ENCODE measurements at regions not wholly inside any gene's neighbourhood (a gene's known extent, or its start where the extent isn't known, plus 50 kb on each side); places are given as distances from the start of the nearest gene placed in this dataset.

DNA sequence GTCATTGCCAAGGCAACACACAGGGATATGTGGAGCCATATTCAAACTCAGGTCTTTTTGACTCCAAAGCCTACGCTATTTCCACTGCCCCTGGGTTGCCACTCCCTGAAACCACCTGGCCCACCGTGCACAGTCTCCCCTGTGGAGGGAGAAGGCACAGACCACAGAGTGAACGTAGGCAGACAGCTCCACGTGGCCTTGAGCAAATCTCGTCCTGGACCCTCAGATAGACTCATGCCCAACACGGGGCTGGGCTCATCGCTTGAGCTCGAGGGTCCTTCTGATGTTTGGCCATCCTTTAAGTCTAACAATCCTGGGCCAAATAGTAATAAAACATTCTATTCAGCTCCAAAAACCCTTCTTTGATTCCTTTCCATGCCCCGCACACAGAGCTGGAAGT is 72.0 kb downstream of the CPN2 start:
- DNase-seq (ENCODE audit: low read depth in 1 of 2, low spot score in 1 of 2) = no peak

DNA sequence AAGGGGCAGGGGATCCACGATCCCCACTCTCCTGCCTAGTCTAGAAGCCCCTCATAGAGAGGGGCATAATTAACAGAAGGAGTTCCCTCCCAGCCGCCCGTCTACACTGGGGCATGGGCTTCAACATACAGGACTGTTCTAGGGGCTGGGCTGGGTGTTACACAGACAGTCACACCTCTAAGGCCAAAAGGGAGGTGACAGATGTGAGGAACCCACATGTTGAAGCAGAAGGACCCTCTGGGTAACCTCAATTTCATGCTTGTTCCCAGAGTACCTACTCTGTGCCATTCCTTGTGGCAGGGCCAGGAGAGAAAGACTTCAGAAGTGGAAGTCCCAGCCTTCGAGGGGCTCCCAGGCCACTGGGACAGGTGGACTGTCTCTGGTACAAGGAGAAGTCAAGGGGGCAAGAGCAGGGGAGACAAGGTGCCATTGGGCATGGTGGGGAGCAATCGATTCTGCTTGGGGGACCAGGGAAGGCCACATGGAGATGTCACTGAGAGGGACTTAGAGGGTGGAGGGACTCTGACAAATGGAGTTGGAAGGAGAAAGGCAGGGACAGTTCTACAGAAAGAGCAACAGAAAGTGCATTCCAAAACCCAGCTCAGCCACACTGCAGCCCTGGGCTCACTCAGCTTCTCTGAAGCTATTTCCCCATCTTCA is 71.3 kb downstream of the CPN2 start:
- DNase-seq (ENCODE audit: low read depth in 1 of 2, low spot score in 1 of 2) = no peak

DNA sequence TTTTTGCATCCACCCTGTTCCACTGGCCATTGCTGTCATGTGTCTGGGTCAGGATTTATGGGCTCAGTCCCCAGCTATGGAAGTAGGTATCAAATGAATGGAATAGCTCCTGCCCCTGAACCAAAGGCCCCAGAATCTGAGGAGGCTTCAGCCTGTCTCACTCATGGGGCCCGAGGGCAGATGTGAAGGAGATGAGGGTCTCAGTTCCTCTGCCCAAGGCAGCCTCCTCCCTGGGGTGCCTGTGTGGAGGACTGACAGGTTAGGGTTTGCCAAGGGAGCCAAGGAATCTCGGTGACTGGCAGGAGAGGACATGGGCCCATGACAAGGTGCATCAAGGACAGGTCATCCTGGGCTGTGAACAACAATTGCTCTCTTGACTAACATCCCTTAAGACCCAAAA is 70.4 kb downstream of the CPN2 start:
- DNase-seq (ENCODE audit: low read depth in 1 of 2, low spot score in 1 of 2) = no peak

DNA sequence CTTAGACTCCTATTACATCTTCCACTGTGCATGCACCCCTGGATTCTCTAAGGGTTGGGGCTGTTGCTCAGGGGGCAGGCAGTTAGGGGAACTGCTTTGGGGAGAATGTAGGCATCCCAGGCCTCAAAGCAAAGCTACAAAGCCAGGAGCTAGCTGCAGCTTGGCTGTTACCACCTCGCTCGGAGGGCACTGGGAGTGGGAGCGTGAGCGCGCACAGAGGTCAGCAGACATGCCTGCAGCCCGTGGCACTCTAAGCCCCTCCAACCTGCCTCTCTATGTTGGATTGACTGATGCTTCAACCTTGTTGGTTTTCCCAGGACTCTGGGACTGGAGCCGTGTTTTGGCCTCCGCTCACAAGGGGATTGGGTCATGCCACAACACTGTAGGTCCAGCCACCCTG is 69.8 kb downstream of the CPN2 start:
- DNase-seq (ENCODE audit: low read depth in 1 of 2, low spot score in 1 of 2) = no peak

DNA sequence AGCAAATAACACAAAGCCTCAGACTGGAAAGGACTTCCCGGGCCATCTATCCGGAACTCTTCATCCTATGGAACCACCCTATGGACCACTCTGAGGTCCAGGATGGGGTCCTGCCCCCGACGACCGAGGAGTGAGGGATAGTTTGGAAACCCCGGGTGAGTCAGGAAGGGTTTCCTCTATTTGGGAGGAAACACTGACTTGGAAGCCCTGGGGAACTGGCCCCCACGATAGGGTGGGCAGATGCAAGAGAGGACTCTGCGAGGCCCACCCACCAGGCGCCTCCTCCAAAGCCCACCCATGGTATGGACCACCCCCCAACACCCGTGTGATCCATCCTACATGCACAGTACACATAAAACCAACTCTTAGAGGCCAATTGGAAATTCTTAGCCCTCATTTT is 69.4 kb downstream of the CPN2 start:
- no peak for DNase-seq (ENCODE audit: low read depth in 1 of 2, low spot score in 1 of 2)

DNA sequence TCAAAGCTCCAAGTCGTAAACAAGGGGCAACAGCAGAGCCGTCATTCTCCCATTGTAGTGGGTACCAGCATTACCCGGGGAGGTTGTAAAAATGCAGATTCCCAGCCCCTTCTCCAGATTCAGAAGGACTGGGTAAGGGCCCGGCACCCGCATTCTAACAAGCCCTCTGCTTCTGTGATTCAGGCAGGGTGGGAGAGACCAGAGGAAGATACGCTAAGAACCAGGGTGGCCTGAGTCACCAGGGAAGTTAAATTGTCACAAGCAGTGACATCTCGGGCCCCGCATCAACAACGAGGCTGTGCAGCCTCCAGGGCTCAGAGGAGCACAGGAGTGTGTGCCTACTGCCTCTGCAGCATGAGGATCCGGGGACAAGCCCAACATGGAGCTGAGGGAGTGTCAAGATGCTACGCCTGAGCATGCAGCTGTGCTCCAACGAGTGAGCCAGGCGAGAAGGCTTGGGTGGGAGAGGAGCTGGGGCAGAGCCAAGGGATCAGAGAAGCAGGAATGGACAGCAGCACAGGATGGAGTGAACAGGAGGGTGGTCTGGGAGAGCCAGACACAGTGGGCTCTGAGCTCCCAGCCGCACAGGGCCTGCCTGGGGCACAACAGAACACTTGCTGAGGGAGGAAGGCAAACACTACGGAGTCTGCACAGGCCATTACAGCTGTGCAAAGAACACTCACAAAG is 68.5 kb downstream of the CPN2 start:
- DNase-seq (ENCODE audit: low read depth in 1 of 2, low spot score in 1 of 2) = no peak

DNA sequence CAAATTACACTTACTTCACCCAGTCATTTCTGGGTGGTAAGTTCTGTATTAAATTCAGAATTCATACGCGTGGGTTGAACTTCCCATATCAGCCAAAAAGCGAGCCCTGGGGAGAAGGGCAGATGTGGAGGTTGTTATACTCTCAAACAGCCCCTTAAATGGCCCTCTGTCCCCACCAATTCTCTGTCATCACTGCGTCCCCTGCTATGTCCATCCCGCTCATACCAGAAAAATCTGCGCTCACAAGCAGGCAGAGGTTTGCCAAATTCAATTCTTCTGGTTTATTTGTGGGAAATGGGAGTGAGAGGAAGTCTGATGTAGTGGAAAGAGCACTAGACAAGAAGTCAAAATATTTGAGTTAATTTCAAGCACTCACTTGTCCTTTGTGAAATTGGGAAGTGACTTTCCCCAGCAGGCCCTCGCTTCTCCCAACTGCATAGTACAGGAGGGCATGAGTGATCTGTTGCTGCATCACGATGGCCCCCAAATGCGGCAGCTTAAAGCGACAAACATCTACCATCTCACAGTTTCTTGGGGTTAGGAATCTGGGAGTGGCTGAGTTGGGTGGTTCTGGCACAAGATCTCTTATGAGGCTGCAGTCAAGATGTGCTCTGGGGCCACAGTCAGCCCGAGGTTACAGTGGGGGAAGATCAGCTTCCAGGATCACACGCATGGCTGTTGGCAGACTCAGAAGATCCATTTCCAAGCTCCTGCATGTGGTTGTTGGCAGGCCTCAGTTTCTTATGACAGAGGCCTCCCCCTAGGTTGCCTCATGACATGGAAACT is 67.7 kb downstream of the CPN2 start:
- no peak for DNase-seq (ENCODE audit: low read depth in 1 of 2, low spot score in 1 of 2)

DNA sequence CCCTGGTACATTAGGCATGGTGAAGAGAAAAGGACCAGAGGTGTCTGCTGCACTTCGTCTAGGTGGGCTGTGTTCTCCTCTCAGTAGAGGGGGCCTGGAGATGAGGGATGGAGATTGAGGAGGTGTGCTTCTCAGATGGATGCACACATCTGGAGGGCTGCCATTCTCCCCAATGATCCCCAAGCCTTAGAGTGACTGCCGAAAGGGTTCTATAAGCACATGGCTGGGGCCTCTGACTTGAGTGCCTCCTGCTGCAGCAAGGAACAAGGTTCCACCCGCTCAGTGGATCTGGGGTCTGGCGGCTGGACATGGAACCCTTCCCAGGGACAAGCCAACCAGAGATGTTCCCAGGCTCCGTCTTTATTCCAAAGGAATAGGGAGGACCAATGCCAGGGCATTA is 66.8 kb downstream of the CPN2 start:
- DNase-seq (ENCODE audit: low read depth in 1 of 2, low spot score in 1 of 2) = no peak

DNA sequence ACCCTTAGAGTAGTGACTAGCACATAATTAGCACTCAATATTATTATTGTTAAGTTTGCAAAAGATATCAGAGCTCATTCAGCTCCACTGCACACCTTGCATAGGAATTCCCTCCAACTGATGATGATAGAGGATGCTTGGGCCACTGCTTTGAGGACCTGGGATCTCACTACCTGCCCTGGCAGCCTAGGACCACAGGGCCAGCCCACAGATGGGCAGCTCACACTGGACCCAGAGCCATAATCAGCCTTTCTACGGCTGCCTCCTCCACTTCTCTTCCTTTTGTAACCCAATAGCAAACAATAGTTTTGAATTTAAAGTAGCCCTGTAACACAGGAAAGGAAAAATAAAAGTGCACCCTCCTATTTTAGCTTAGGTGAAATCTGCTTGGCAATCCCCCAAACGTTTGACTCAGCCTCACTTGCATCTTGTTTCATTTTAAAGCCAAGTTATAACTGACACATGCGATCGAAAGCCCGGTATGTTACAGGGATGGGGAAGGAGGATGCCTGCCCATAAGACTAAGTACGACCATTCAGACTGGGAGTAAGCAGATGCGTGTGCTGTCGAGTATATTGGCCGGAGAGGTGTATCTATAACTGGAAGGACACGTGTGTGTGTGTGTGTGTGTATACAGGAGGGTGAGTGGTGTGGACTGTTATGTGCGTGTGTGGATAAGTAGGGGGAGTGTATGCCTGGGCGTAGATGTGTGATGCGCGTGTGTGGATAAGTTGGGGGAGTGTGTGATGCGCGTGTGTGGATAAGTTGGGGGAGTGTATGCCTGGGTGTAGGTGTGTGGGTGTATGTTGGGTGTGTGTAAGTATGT is 65.9 kb downstream of the CPN2 start:
- DNase-seq (ENCODE audit: low read depth in 1 of 2, low spot score in 1 of 2) = no peak

DNA sequence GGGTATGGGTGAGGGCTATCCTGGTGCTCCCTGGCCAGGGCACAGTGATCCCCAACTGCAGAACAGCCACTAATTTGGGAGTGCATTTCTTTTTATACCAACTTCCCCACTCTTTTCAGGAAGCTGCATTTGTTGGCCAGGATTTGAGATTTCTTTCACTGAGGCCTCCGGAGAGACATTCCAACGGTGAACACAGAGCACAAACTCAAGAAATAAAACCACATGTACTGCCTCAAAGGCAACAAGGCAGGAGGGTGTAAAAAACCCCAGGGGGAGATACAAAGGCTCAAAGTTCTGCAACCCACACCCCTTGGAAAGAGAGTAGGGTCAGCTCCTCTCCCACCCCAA is 65.3 kb downstream of the CPN2 start:
- DNase-seq (ENCODE audit: low read depth in 1 of 2, low spot score in 1 of 2) = no peak

DNA sequence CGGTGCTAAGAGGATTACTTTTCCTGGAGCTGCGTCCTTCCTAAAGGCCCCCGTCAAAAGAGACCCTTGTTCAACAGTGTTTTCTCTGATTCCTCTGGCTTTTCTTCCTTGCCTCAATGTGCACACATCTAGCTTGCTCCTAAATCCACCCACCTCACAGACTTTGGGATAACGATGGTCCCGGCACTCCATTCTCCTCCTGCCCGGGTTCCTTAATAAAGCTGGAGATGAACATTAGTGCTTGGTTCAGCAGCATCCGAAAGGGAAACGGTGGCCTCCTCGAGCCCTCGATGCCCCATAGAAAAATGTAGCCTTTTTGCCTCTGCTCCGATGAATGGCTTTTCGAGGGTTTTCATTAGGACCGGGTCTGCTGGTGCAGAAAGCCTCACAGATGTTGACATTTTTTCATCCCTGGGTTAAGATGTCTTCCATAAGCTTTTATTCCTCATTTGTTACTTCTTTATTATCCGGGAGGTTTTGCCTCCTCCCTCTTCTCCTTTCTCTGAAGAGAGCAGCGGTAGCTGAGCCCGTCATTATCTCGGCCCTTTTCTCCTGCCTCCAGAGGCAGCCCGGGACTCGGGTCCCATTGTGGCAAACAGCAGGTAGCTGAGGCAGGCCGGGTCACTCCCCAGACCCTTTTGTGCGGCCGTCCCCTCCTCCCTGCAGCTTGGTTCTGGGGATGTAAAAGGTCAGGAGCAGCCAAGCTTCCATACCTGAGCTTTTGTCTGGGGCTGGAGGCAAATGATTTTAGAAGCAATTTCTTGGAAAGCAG is 64.6 kb downstream of the CPN2 start:
- DNase-seq (ENCODE audit: low read depth in 1 of 2, low spot score in 1 of 2) = no peak

DNA sequence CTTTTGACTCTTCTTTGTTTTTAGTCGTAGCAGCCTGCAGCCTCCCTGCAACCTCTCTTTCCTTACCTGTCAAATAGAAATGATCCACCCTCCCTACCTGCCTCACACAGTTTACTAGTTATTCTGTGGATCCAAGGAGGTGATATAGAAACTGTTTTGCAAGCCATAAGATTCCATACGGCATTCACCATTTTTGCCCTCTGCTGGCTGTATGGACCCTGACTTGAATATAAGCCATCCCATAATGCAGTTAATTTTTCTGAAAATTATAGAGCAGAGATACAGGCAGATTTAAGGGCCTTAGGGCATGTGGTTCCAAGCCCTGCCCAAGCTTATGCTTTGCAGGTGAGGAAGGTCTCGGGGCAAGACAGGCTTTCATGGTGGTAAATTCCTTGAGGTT is 63.8 kb downstream of the CPN2 start:
- no peak for DNase-seq (ENCODE audit: low read depth in 1 of 2, low spot score in 1 of 2)

DNA sequence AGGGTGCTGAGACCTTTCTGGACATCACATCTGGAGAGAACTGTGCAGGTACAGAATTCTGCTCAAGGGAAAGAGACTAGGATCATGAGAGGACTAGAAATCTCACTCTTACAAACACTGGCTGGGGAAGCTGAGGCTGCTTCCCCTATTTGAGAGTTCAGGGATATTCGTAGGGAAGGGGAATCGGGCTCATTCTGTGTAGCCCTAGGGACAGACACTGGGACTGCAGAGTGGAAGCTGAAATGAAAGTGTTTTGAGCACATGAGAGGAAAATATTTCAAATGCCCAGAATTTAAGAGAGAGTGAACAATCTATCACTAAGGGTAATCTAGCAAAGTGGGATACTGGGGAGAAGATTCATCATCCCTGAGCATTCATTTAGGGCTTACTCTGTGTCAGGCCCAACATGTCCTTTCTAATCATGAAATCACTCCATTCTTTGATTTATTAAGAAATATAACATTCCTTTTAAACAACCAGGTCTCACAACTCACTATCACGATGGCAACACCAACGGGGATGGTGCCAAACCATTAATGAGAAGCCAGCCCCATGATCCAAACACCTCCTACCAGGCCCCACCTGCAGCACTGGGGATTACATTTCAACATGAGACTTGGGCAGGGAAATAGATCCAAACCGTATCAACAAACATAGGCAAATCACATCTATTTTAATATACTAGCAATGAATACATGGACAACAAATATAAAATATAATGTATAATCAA is 63.0 kb downstream of the CPN2 start:
- no peak for DNase-seq (ENCODE audit: low read depth in 1 of 2, low spot score in 1 of 2)
